SJSA1 (cell line): ENCODE measurements at regions not wholly inside any gene's neighbourhood (a gene's known extent, or its start where the extent isn't known, plus 50 kb on each side); places are given as distances from the start of the nearest gene placed in this dataset.
A peak's percentile ranks its signal among the peaks of the same experiment; 100 is the strongest.

Experiments
- DNase-seq, 2 experiments: peaks; one replicate each; pipeline ENCODE4 v3.0.0-alpha.2; 2015 to 2020; ENCODE audit warnings: low spot score in 2 of 2, low read depth in 1 of 2
- H3K27ac ChIP-seq: fragments of 250-450 bp; sonication (Bioruptor Pico); 2 replicates; pipeline ENCODE4 v1.5.1; 2020; ENCODE audit warnings: mild to moderate bottlenecking, moderate library complexity
- H3K27me3 ChIP-seq: fragments of 250-450 bp; sonication (Bioruptor Pico); replicated peaks from 2 replicates; pipeline ENCODE4 v1.5.1; 2020; ENCODE audit warnings: mild to moderate bottlenecking, moderate library complexity
- H3K36me3 ChIP-seq: fragments of 250-450 bp; sonication (Bioruptor Pico); 2 replicates; pipeline ENCODE4 v1.5.1; 2020; ENCODE audit warnings: mild to moderate bottlenecking
- H3K4me1 ChIP-seq: fragments of 250-450 bp; sonication (Bioruptor Pico); replicated peaks from 2 replicates; pipeline ENCODE4 v1.6.1; 2021; ENCODE audit warnings: mild to moderate bottlenecking
- H3K4me3 ChIP-seq: fragments of 250-450 bp; sonication (Bioruptor Pico); 2 replicates; pipeline ENCODE4 v1.5.1; 2020; ENCODE audit warnings: mild to moderate bottlenecking
- H3K9me3 ChIP-seq: fragments of 250-450 bp; sonication (Bioruptor Pico); replicated peaks from 2 replicates; pipeline ENCODE4 v1.5.1; 2020; ENCODE audit warnings: mild to moderate bottlenecking

DNA sequence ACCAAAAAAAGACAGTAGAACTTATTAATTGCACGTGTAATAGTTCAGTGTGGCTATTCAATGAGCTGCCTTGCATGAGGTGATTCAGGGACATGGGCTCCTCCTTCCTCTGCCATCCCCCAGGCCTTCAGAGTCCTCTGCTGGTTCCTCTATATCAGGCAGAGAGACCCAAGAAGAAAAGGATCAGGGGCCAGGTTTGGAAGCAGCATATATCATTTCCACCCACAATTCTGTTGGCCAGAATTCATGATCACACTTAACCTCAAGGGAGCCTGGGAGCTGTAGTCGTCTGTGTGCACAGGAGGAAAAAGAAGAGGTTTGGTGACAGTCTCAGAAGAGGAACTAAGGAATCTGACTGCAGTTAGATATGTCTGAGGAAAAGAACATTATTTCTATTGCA, 114.0 kb upstream of the GLS start:
- no peaks in the 10 kb centered on the region for H3K9me3 ChIP-seq
- no peaks in the 10 kb centered on the region for H3K36me3 ChIP-seq
- H3K4me1 ChIP-seq: peaks cover 10% of the 10 kb centered on the region
- H3K27me3 ChIP-seq: no peaks in the 10 kb centered on the region
- no peak overlapping the region for H3K4me3 ChIP-seq
- H3K27ac ChIP-seq: no peak overlapping the region
- DNase-seq: no peak

DNA sequence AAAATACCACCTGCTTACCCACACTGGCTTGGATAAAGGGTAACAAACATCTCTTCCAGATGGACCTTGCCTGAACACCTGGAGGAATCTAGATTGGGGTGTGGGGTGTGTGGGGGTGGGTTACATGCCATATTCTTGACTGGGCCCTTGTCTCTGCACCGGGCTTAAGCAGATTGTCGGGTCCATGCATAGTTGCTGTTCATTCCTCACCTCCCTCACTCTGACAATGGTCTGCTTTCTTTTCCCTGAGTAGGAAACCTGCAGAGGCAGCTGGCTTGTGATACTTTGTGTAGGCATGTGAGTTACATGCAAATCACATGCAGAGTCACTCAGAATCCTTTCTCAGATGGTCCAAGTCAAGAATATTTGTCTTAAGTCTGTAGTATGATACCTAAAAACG, 112.8 kb upstream of the GLS start:
- Histone ChIP-seq H3K36me3 (no peaks in the 10 kb centered on the region), H3K27me3 (no peaks in the 10 kb centered on the region), H3K9me3 (no peaks in the 10 kb centered on the region), H3K4me1 (peaks cover 10% of the 10 kb centered on the region), H3K27ac (no peak overlapping the region), H3K4me3 (no peak overlapping the region)
- DNase-seq: no peak

DNA sequence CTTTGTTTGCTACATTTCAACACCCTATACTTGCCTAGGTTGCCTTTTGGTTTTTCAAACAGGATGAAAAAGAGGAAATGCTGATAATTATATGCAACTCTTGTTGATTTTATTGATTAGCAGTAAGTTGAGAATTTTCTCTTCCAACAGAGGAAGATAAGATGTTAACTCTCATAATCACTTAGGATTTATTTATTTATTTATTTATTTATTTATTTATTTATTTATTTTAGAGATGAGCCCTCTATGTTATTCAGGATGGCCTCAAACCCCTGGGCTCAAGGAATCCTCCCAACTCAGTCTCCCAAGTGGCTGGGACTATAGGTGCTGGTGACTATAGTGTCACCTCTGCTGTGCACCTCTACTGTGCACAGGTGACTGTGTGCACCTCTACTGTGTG, 111.4 kb upstream of the GLS start:
- no peak for DNase-seq
- Histone ChIP-seq H3K36me3 (no peaks in the 10 kb centered on the region), H3K4me1 (peaks cover 10% of the 10 kb centered on the region), H3K27ac (no peak overlapping the region), H3K4me3 (no peak overlapping the region), H3K27me3 (no peaks in the 10 kb centered on the region), H3K9me3 (no peaks in the 10 kb centered on the region)

DNA sequence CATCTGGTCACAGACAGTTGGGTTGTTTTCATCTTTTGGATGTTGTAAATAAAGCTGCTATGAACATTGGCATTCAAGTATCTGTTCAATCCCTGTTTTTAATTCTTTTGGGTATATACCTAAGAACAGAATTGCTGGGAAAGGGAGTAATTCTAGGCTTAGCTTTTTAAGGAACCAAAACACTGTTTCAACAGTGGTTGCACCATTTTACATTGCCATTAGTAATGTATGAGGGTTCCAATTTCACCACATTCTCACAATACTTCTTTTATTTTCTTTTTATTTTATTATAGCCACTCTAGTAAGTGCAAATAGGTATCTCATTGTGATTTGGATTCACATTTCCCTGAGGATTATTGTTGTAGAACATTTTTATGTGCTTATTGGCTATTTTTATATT, 108.9 kb upstream of the GLS start:
- Histone ChIP-seq H3K27ac (no peak overlapping the region), H3K36me3 (no peaks in the 10 kb centered on the region), H3K4me3 (no peak overlapping the region), H3K27me3 (no peaks in the 10 kb centered on the region), H3K4me1 (no peaks in the 10 kb centered on the region), H3K9me3 (no peaks in the 10 kb centered on the region)
- DNase-seq: no peak

DNA sequence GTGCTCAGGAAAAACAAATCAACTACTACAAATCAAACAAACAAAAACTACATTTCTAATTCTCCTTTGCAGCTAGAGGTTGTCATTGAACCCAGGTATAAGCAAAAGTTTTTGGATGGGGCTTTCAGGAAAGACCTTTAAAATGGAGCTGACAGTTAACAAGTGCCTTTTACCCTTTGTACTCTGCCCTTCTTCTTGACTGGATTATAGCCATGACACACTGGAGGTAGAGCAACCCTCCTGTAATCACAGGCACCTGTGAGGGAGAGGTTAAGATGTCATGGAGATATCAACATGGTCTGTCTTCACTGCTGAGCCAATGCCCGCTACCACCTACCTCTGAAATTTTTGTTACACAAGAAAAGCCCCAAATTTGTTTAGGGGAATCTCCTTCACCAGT, 100.0 kb upstream of the GLS start:
- no peaks in the 10 kb centered on the region for H3K36me3 ChIP-seq
- no peak overlapping the region for H3K4me3 ChIP-seq
- H3K27ac ChIP-seq: no peak overlapping the region
- no peaks in the 10 kb centered on the region for H3K27me3 ChIP-seq
- no peaks in the 10 kb centered on the region for H3K9me3 ChIP-seq
- no peak for DNase-seq
- no peaks in the 10 kb centered on the region for H3K4me1 ChIP-seq

DNA sequence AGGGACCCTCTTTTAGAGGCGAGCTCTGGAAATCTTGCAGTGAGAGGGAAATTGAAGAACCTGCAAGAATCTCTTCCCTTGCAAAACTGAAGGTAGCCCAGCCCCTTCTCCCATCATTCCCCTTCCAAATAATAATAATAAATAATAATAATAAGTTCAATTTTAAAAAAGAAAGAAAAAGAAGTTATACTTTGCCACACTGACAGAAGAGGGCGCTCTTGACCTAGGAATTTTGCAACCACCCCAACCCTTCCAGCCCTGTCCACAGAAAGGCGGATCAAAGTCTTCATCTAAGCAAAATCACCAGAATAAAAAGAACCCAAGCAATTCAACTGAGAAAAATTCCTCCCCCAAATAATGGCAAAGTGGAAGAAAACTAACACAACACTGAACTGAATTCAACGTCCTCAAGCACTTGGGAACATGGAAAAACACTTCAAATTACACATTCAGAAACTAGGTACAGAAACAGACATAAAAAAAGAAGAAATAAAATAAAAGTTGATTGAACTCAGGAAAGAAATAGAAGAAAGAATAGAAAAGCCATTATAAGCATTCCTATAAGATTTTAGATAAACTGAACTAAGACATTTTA, 98.9 kb upstream of the GLS start:
- Histone ChIP-seq H3K4me3 (no peak overlapping the region), H3K4me1 (no peaks in the 10 kb centered on the region), H3K9me3 (no peaks in the 10 kb centered on the region), H3K27ac (no peak overlapping the region), H3K36me3 (no peaks in the 10 kb centered on the region), H3K27me3 (no peaks in the 10 kb centered on the region)
- DNase-seq: peak; percentile 53 to 61

DNA sequence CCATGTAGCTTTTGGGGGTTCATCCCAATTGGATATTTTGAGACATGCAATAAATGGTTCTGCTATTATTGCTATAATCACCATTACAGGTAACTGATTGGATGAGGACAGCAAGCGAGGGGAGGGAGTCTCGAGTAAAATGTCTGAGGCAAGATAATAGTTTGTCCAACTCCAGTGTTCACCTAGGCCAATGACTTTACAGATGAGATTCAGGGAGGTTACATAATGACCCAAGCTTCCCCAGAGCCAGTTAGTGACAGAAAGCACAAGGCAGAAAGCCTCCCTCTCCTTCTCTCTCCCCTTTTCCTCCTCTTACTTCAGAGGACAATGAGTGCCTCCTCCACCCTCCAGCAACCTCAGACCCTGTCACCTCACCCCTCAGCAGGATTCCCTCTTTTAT, 98.4 kb upstream of the GLS start:
- Histone ChIP-seq H3K36me3 (no peaks in the 10 kb centered on the region), H3K27me3 (no peaks in the 10 kb centered on the region), H3K27ac (no peak overlapping the region), H3K4me1 (no peaks in the 10 kb centered on the region), H3K9me3 (no peaks in the 10 kb centered on the region), H3K4me3 (no peak overlapping the region)
- DNase-seq: no peak

DNA sequence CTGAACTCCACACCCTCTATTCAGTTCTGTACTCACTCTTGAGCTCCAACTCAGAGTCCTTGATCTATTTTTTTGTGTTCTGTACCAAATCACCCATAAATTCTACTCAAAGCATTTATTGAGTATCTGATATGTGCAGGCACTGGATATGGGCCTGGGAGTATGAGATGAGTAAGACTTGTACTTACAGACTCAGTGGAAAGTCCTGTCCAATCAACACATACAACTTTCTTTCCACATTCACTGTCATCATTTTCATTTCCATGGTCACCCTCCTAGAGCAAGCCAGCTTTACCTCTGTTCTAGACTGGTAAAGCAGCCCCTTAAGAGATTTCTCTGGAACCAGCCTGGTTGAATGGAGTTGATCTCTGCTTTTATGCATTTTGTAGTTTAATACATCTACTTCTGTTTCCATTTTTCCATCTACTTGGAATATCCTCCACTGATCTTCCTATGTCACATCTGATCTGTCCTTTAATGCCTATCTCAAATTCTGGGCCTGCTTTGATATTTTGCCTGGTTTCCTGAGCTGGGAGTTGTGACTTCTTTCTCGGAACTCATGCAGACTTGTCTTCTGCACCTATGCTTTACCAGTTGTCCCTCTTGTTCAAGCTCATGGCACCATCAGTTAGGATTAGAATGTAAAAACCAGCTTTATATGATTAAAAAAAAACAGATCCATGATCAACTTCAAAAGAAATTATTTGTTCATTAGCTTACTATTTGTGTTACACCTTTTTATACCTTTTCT, 96.9 kb upstream of the GLS start:
- no peak overlapping the region for H3K27ac ChIP-seq
- no peak for DNase-seq
- H3K4me1 ChIP-seq: no peaks in the 10 kb centered on the region
- H3K4me3 ChIP-seq: no peak overlapping the region
- H3K9me3 ChIP-seq: no peaks in the 10 kb centered on the region
- no peaks in the 10 kb centered on the region for H3K36me3 ChIP-seq
- H3K27me3 ChIP-seq: no peaks in the 10 kb centered on the region

DNA sequence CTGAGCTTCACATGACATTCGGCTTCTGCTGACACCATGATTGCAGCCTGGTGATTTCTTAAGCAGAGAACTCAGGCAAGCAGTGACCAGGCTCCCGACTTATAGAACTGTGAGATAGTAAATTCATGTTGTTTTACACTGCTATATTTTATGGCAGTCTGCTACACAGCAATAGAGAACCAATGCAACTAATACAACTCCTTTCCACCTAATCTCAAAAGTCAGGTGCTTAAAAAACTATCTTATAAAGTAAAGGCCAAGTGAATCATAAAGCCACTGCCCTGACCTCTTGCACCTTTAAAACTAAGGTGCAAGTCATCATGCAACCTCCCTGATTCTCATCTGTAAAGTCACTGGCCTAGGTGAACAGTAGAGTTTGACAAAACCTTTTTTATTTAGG, 95.3 kb upstream of the GLS start:
- Histone ChIP-seq H3K4me3 (no peak overlapping the region), H3K27me3 (no peaks in the 10 kb centered on the region), H3K4me1 (no peaks in the 10 kb centered on the region), H3K36me3 (no peaks in the 10 kb centered on the region), H3K9me3 (no peaks in the 10 kb centered on the region), H3K27ac (no peak overlapping the region)
- no peak for DNase-seq

DNA sequence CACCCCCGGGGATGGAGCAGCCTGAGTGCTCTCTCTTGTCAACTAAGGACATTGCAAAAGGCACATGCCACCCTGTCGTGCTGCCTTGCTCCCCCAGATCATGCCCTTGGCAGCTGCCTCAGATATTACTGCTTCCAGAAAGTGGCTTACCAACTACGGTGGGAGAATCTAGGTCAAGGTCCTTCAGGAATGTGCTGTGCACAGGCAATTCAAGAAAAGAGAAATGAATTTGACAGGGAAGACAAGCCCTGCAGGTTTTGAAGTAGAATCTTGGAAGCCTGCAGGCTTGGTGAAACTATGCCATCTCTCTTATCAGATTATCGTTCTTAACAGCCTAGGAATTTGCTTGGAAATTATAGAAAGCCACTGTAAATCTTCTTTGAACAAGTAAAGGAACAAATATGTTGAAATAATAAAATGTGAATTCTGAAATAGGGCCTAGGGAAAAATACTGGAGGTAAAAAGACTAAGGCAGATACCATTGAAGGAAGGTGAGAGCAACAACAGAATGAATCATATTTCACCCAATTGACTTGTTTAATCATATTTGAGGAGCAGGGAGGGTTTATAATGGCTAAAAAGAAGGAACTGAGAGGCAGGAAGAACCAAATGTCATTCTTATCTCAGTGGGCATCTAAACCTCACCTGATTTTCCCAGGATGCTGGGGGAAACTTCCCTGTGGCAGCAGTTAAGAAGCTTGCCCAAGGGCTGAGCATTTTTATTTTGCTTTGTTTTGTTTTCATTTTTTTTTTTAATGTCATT, 94.0 kb upstream of the GLS start:
- Histone ChIP-seq H3K27me3 (no peaks in the 10 kb centered on the region), H3K36me3 (no peaks in the 10 kb centered on the region), H3K4me1 (peaks cover 3% of the 10 kb centered on the region), H3K9me3 (no peaks in the 10 kb centered on the region), H3K4me3 (no peak overlapping the region), H3K27ac (no peak overlapping the region)
- no peak for DNase-seq

DNA sequence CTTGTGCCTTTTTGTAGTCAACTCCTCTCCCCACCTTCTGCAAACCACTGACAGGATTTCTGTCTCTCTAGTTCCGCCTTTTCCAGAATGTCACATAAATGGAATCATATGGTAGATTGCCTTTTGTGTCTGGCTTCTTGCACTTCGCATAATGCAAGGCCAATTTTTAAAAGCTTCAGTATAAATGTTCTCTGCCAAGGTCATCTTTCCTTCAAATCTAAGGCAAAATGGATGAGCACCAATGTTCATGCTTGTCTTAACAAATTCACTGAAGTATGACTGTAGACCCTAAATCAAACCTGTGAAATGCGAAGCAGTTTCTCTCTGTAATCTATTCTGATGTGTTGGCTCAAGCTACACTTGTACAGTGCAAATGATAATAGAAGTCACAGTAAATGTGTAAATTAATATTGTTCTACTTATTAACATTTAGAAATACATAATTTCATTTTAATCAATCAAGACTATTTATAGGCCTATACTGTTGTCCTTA, 92.8 kb upstream of the GLS start:
- no peak for DNase-seq
- H3K36me3 ChIP-seq: no peaks in the 10 kb centered on the region
- no peak overlapping the region for H3K27ac ChIP-seq
- no peak overlapping the region for H3K4me3 ChIP-seq
- H3K4me1 ChIP-seq: peaks cover 13% of the 10 kb centered on the region
- H3K9me3 ChIP-seq: no peaks in the 10 kb centered on the region
- H3K27me3 ChIP-seq: no peaks in the 10 kb centered on the region

DNA sequence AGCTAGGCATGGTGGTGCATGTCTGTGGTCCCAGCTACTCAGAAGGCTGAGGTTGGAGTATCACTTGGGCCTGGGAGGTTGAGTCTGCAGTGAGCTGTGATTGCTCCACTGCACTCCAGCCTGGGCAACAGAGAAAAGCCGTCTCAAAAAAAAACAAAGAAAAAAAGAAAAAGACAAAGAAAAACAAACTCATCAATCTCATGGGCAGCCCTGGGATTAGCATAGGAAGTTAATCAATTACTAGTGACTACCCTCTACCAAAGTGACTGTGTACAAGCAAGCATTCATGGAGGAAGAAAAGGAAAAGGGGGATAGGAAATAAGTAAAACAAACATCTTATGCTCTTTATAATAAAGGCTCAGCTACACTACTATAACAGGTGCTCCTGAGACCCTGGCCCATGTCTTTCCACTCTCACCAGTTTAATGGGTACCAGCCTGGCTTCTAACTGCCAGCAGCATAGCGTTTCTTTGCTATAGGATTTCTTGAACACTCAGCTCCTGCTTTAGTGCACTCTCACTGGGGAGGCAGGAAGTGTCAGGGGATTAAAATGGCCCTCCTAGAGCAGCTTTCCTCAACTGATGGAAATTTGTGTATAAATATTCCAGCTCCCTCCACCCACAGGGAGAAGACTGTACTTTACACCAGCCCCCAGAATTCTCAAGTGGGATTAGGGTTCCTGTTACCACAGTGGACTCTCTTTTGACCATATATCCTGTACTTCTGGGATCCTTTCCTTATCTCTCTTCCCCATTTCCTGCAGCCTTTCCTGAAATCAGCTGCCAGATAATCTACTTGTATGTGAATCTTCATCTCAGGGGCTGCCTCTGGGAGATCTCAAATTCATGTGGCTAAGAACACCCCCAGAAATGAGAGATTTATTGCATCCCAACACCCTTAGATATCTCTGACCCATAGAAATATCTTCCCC, 91.3 kb upstream of the GLS start:
- no peak overlapping the region for H3K27ac ChIP-seq
- peaks cover 13% of the 10 kb centered on the region for H3K4me1 ChIP-seq
- no peak for DNase-seq
- H3K36me3 ChIP-seq: no peaks in the 10 kb centered on the region
- no peaks in the 10 kb centered on the region for H3K27me3 ChIP-seq
- no peak overlapping the region for H3K4me3 ChIP-seq
- no peaks in the 10 kb centered on the region for H3K9me3 ChIP-seq

DNA sequence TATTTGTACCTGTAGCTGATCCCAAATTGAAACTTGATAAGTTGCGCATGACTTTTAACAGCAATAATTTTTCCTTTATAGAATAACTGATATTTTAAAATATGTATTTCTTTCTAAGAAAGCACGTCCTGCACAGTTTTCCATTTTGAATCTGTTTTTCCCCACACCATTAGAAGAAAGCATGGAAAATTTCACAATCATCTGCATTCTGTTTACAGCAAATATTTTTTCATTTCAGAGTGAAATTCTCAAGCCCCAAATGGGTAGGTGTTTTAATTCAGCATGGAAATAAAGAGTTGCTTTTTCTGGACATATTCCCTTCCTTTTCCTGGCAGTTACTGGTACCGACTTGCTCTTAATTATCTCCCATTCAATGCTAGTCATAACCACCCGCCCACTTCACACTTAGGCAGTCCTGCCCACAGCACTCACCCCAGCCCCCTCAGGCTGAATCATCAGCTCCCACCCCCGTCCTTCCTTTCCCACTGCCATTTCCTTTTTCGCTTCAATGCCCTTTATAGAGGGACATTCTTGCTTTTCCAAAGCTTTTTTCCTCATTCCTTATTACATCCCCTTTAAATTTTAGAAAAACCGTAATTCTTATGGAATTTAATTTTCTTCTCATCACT, 89.2 kb upstream of the GLS start:
- Histone ChIP-seq H3K36me3 (no peaks in the 10 kb centered on the region), H3K4me1 (peaks cover 13% of the 10 kb centered on the region), H3K4me3 (no peak overlapping the region), H3K27ac (peak overlapping the region; percentile 78), H3K27me3 (no peaks in the 10 kb centered on the region), H3K9me3 (no peaks in the 10 kb centered on the region)
- DNase-seq: peak; percentile 24 to 48
